ENCODE measurements at regions not wholly inside any gene's neighbourhood (a gene's known extent, or its start where the extent isn't known, plus 50 kb on each side); places are given as distances from the start of the nearest gene placed in this dataset.
"Not testable (repeated sequence)": the region's sequence is repeated elsewhere in the genome, so short reads cannot be mapped to it uniquely, and the experiment has no call there.

DNA sequence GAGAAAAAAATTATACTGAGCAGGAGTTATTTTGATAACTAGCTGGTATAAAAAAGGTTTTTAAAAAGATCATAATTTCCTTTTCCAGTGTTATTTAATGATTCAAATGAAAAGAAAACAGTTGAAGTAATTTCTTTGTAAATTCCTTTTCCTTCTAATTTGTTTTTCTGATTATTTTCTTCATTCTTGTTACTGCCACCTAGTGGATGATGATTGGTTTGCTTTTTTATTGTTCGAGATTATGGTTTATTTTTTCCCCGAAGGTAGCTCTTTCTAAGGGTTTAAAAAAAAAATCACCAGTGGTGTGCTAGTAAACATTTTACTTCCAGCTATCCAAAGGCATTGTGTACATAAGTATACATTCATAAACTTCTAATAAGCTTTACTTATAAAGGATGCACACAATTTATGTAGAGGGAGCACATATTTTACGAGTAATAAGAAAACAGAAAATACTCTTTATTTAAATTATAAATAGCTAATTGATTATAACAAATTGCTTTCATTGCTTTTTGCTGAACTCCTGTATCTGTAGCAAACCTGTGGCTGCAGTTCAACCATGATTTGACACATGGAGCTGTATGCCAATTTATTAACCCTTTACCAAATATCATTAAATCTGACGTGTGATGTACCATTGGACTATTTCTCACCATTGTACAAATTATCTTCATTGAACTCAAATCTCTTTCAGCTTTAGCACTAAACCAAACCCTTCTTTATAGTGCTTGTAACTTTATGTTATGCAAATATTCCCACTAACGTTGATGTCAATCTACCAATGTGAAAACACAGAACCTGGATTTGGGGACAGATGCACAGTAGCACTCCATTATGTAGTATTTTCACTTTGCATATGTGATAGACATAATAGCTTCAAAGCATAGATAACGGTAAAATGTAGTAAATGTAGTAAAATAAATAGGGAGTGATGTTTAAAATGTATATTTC is 97.8 kb upstream of the ANK2 start:
- TF ChIP-seq, protein P1, sequence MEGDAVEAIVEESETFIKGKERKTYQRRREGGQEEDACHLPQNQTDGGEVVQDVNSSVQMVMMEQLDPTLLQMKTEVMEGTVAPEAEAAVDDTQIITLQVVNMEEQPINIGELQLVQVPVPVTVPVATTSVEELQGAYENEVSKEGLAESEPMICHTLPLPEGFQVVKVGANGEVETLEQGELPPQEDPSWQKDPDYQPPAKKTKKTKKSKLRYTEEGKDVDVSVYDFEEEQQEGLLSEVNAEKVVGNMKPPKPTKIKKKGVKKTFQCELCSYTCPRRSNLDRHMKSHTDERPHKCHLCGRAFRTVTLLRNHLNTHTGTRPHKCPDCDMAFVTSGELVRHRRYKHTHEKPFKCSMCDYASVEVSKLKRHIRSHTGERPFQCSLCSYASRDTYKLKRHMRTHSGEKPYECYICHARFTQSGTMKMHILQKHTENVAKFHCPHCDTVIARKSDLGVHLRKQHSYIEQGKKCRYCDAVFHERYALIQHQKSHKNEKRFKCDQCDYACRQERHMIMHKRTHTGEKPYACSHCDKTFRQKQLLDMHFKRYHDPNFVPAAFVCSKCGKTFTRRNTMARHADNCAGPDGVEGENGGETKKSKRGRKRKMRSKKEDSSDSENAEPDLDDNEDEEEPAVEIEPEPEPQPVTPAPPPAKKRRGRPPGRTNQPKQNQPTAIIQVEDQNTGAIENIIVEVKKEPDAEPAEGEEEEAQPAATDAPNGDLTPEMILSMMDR (IDR thresholded peaks at IDR 0.05; ENCODE audit: insufficient read depth, low read depth, low read length): peak; percentile 57
- POLR2A ChIA-PET: no interaction called here
- no peak for DNase-seq (ENCODE audit: low read depth)
- no peak overlapping the region for H3K4me3 ChIP-seq (ENCODE audit: low read depth, low read length)
- CTCF ChIA-PET: interaction anchor here (0.8 to 3.3 kb wide), 13 partner anchors 11 to 319 kb away, joined by 3 to 24 read pairs (median 4); no protein-coding TSS in a partner anchor
- H3K27me3 ChIP-seq (ENCODE audit: control insufficient read depth, insufficient read depth, low read length): no peaks in the 10 kb centered on the region
- no peaks in the 10 kb centered on the region for H3K36me3 ChIP-seq (ENCODE audit: control insufficient read depth, insufficient read depth, low read length)

DNA sequence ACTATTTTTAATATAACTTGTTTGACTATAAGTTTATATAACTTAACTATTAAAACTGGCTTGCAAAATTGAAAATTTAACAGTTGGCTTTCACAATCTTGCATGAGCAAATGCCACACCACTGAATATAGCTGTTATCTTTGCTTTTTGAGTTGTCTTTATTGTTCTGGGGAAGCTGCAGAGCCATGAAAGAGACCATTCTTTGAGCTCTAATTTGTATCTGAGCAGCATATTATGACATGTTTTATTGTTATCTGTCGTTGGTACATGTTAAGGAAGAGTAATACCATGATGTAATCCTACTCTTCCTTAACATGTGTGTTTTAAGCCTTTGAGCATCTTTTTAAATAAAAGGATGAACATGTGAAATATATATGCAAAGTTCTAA is 97.1 kb upstream of the ANK2 start:
- ChIA-PET POLR2A (no interaction called here), CTCF (interaction anchor here (0.6 to 3.3 kb wide), 11 partner anchors 11 to 320 kb away, joined by 3 to 24 read pairs (median 4); no protein-coding TSS in a partner anchor)
- Histone ChIP-seq H3K27me3 (ENCODE audit: control insufficient read depth, insufficient read depth, low read length) (no peaks in the 10 kb centered on the region), H3K4me3 (ENCODE audit: low read depth, low read length) (no peak overlapping the region), H3K36me3 (ENCODE audit: control insufficient read depth, insufficient read depth, low read length) (no peaks in the 10 kb centered on the region)
- TF ChIP-seq, protein P1 (IDR thresholded peaks at IDR 0.05; ENCODE audit: insufficient read depth, low read depth, low read length): no peak
- DNase-seq (ENCODE audit: low read depth): no peak

DNA sequence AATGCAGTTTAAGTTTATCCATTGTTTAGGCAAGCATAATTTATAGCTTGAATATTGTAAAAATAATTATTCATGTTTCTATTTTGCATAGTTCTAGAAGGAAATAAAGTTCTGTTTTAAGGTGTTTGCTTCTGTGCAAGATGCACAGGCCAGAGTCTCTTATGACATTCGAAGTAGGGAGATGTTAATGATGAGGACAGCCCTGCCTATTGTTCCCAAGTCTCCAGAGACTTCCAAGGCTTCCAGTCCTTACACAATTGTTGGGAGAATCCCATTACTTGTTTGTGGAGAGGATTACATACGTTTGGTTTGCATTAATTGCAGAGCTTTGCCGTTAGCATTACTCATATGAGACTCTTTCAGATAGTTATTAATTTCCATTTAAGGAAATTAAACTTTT is 96.2 kb upstream of the ANK2 start:
- Histone ChIP-seq H3K4me3 (ENCODE audit: low read depth, low read length) (no peak overlapping the region), H3K36me3 (ENCODE audit: control insufficient read depth, insufficient read depth, low read length) (no peaks in the 10 kb centered on the region), H3K27me3 (ENCODE audit: control insufficient read depth, insufficient read depth, low read length) (no peaks in the 10 kb centered on the region)
- DNase-seq (ENCODE audit: low read depth): no peak
- ChIA-PET CTCF (interaction anchor here (3.3 kb wide), 1 partner anchor 13 kb away, joined by 24 read pairs; no protein-coding TSS in a partner anchor), POLR2A (no interaction called here)
- TF ChIP-seq, protein P1 (IDR thresholded peaks at IDR 0.05; ENCODE audit: insufficient read depth, low read depth, low read length): no peak

DNA sequence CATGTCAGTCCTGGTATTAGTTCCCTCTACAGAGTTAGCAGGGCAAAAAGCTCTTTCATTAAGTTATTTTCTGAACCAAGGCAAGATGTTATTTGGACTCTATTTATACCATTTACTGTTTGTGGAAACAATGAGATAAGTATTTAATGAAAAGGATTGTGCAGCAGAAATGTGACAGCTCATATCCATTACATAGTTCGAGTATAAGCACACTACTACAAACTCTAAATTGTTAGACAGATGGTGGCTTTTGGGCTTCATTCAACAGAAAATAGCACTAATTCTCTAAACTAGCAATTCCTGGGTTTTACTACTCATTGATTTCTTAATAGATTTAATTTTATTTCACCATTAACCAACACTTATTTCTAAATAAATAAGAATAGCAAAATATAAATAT is 95.2 kb upstream of the ANK2 start:
- Histone ChIP-seq H3K4me3 (ENCODE audit: low read depth, low read length) (no peak overlapping the region), H3K36me3 (ENCODE audit: control insufficient read depth, insufficient read depth, low read length) (no peaks in the 10 kb centered on the region), H3K27me3 (ENCODE audit: control insufficient read depth, insufficient read depth, low read length) (no peaks in the 10 kb centered on the region)
- TF ChIP-seq, protein P1 (IDR thresholded peaks at IDR 0.05; ENCODE audit: insufficient read depth, low read depth, low read length): no peak
- CTCF ChIA-PET: interaction anchor here (3.3 kb wide), 1 partner anchor 14 kb away, joined by 24 read pairs; no protein-coding TSS in a partner anchor
- DNase-seq (ENCODE audit: low read depth): no peak
- POLR2A ChIA-PET: no interaction called here

DNA sequence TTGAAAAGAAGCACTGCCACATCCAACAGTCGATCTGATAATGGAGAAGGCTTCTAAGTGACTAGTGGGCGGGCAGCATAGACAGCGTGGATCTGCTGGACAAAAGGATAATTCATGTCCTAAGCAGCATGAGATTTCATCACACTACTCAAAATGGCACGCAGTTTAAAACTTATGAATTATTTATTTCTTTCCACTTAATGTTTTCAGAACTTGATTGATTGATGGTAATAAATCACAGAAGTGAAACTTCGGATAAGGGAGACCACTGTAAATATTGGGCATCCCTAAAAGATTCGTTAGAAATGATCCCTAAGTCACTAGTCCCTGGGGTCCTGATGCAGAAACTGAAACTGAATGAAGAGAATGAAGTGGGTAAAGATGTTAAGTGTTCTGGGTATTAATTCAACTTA is 93.0 kb upstream of the ANK2 start:
- TF ChIP-seq, protein P1 (IDR thresholded peaks at IDR 0.05; ENCODE audit: insufficient read depth, low read depth, low read length): no peak
- POLR2A ChIA-PET: no interaction called here
- DNase-seq (ENCODE audit: low read depth): no peak

DNA sequence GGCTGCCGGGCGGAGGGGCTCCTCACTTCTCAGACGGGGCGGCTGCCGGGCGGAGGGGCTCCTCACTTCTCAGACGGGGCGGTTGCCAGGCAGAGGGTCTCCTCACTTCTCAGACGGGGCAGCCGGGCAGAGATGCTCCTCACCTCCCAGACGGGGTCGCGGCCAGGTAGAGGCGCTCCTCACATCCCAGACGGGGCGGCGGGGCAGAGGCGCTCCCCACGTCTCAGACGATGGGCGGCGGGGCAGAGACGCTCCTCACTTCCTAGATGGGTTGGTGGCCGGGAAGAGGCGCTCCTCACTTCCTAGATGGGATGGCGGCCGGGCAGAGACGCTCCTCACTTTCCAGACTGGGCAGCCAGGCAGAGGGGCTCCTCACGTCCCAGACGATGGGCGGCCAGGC is 91.7 kb upstream of the ANK2 start:
- H3K36me3 ChIP-seq (ENCODE audit: control insufficient read depth, insufficient read depth, low read length); H3K27me3 ChIP-seq (ENCODE audit: control insufficient read depth, insufficient read depth, low read length); POLR2A ChIA-PET; H3K4me3 ChIP-seq (ENCODE audit: low read depth, low read length); CTCF ChIA-PET; DNase-seq (ENCODE audit: low read depth): not testable (repeated sequence)

More for the DNA sequence above, 93.0 kb upstream of the ANK2 start:
- no peaks in the 10 kb centered on the region for H3K36me3 ChIP-seq (ENCODE audit: control insufficient read depth, insufficient read depth, low read length)
- no peak overlapping the region for H3K4me3 ChIP-seq (ENCODE audit: low read depth, low read length)
- H3K27me3 ChIP-seq (ENCODE audit: control insufficient read depth, insufficient read depth, low read length): no peaks in the 10 kb centered on the region
- CTCF ChIA-PET: no interaction called here
